ENCODE measurements at regions not wholly inside any gene's neighbourhood (a gene's known extent, or its start where the extent isn't known, plus 50 kb on each side); places are given as distances from the start of the nearest gene placed in this dataset.
"Not testable (repeated sequence)": the region's sequence is repeated elsewhere in the genome, so short reads cannot be mapped to it uniquely, and the experiment has no call there.

DNA sequence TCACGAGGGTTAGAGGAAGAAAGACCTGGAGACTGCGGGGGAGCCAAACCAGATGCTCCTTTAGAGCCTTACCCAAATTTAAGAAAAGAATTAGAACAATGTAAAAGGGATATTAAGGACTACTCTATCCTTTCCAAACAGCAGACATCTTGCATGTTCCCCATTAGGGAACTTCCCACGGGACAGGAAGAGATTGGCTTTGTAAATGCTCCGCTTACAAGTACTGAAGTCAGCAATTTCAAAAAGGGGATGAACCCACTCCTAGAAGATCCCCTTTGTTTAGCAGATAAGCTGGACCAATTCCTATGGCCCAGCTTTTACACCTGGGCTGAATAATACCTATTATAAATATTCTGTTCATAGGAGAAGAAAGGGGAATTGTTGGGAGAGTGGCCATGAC lies 74.2 kb downstream of the APOBEC1 start:
- DNase-seq: no peak

DNA sequence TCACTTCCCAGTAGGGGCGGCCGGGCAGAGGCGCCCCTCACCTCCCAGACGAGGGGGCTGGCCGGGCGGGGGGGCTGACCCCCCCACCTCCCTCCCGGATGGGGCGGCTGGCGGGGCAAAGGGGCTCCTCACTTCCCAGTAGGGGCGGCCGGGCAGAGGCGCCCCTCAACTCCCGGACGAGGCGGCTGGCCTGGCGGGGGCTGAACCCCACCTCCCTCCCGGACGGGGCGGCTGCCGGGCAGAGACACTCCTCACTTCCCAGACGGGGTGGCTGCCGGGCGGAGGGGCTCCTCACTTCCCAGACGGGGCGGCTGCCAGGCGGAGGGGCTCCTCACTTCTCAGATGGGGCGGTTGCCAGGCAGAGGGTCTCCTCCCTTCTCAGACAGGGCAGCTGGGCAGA lies 75.6 kb downstream of the APOBEC1 start:
- not testable (repeated sequence) for DNase-seq

DNA sequence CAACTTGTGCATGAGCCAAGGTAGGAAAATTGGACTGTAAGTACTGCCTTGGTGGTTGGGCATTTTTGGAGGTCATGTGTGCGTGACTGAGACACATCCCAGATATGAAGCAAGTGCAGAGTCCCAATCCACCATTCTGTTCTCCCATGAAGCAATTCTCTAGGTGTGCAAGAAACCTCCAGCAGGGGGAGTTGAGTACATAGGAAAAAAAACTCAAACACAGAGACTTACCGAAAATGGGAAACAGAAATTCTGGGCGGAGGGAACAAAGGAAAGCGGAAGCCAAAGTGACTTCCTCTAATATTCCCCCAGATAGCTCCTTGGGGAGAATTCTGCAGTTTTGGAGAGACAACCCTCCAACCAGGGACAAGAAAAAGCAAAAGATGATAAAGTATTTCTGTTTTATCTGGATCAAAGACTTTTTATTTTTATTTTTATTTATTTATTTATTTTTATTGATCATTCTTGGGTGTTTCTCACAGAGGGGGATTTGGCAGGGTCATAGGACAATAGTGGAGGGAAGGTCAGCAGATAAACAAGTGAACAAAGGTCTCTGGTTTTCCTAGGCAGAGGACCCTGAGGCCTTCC lies 76.9 kb downstream of the APOBEC1 start:
- DNase-seq: peak; percentile 41 to 45

DNA sequence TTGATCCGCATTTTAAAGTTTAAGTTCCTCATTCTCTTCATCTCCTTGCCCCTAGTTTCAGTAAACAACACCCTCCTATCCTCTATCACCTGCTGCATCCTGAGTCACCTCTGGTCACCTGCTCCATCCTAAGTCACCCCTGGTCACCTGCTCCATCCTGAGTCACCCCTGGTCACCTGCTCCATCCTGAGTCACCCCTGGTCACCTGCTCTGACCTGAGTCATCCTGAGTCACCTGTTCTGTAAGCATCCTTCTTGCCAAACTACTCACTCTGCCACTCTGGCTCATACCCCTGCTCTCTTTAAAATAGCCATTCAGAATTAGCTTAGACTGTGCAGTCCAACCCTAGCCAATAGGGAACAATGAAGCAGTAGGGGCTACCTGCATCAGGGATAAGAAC lies 80.6 kb upstream of the CD163 start:
- DNase-seq: not testable (repeated sequence)

DNA sequence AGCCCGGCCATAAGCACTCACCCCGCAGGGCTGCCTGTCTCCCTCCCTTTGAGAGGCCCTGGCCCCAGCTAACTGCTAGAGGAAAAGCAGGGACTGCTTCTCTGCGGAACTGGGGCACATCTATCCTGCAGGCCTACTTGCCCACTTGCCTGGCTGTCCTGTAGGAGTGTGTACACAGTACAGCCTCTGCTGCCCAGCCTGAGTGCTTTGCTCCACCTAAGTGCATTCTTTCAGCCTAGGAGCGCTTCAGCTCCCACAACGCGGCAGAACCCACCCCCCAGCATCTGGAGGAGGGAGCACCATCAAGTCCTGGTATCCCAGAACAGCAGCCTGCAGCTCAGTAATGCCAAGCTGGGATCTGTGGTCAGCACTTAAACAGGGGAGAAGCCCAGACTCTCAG lies 79.9 kb upstream of the CD163 start:
- no peak for DNase-seq

DNA sequence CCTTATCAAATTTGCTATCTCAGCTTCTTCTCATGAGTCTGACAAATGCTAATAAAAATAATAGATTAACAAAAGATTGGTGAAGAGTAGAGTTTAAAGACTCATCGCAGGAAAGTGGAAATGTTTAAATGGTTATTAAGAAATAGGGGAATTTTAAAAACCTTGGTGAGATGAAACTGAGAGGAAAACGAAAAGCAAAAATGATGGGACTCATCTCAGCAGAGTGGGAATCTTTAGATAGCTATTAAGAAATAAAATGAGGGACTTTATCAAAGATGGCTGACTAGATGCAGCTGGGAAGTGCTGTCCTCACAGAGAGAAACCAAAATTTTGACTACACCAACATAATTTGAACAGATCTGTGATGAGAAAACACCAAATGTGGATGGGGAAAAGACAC lies 79.2 kb upstream of the CD163 start:
- no peak for DNase-seq

DNA sequence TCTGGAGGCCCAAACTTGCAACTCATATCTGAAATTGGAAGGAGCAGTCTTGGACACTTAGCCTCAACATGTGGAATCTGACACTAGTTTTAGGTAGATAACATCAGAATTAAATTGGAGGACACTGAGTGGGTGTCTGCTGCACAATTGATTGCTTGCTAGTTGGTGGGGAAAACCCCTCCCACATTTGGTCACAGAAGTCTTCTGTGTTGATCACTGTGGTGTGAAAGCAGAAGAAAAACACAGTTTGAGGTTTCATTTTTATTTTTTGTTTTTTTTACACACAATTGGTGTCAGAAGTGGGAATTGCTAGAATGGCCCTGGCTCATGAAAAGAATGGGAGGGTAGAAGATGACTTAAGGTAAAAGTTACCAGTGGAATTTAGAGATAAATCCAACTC lies 78.0 kb upstream of the CD163 start:
- no peak for DNase-seq

DNA sequence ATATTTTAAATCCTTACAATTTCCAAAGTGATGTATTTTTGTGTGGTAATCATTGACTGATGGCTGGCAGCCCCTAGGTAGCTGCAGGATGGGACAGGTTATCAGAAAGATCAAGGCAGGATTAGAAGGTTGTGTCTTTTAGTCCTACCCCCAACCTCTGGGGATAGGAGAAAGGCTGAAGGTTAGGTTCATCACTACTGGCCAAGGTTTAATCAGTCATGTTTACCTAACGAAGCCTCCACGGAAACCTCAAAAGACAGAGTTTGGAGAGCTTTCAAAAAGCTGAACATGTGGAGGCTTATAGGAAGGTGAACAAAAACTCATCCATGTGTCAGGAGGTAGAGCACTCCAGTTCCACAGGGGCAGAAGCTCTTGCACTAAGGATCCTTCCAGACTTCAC lies 77.5 kb upstream of the CD163 start:
- DNase-seq: no peak

DNA sequence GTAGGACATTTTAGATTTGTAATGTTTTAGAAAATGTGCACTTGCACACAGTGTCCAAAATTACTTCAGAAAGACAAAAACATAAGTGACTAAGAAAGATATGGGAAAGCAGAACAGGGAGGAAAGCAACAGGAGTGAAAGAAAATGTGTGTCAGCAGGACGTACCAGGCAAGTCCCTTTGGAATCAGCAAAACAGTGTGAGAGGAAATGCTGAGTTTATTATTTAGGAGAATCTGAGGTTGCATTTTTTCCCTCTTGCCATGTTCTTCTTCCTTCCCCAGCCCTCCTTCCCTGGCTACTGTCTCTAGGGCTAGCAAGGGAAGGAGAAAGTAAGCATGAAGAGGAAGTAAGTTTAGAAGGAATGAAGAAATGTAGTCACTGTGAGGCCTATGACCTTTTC lies 67.7 kb upstream of the CD163 start:
- no peak for DNase-seq

DNA sequence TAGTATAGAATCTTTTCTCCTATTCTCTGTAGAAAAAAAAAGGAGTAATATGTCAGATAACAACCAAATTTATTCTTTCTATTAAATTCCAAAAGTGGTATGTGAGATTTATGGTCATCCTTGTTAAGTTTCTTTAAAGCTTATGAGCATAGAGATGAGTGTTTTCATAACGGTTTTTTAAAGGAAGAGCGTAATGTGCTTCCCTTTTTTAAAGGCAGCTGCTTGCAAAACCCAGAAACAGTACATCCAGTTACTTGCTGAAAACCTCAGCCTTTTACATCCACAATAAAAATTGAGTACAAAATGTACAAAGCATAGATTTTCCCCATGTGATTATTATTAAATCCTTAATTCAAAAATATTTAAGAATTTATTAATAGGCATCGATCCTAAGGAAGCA lies 53.6 kb upstream of the CD163 start:
- DNase-seq: no peak

DNA sequence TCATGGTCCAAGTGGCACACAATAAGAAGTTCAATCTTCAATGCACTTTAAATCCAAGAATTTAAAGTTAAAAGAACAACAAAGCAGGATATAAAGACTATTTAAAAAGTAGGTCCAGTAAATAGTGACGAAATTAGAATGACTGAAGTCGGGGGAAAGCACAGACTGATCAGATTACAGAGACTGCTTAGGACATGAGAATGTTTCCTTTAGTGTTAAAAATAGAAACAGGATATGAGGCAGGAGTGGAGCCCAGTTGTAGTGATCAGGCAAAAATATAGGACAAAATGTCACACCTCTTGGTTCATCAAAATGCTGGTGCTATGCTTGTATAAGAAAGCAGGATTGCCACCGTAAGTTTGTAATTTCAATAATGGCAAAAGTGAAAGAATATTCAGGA lies 52.2 kb upstream of the CD163 start:
- DNase-seq: no peak

DNA sequence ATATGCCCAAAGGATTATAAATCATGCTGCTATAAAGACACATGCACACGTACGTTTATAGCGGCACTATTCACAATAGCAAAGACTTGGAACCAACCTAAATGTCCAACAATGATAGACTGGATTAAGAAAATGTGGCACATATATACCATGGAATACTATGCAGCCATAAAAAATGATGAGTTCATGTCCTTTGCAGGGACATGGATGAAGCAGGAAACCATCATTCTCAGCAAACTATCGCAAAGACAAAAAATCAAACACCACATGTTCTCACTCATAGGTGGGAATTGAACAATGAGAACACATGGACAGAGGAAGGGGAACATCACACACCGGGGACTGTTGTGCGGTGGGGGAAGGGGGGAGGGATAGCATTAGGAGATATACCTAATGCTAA lies 51.3 kb upstream of the CD163 start:
- not testable (repeated sequence) for DNase-seq

Data from stimulated activated CD4-positive, alpha-beta T cell treated with anti-CD3 and anti-CD28 coated beads, Interleukin-2, amount 100 ng/mL, for 48 hours (primary cell).